NB4 (cell line): ENCODE measurements at regions not wholly inside any gene's neighbourhood (a gene's known extent, or its start where the extent isn't known, plus 50 kb on each side); places are given as distances from the start of the nearest gene placed in this dataset.

Experiments used
- MYC ChIP-seq: IDR thresholded peaks from 2 replicates; pipeline ENCODE4 v1.6.1; 2011; ENCODE audit warnings: low read depth, low read length
- TF ChIP-seq, protein P1 (sequence below): IDR thresholded peaks from one replicate; pipeline ENCODE4 v1.5.1; 2012; ENCODE audit warnings: low read depth, low read length
- TF ChIP-seq, protein P2 (sequence below): IDR thresholded peaks from 2 replicates; pipeline ENCODE4 v1.6.1; 2011; ENCODE audit warnings: low read depth, low read length

DNA sequence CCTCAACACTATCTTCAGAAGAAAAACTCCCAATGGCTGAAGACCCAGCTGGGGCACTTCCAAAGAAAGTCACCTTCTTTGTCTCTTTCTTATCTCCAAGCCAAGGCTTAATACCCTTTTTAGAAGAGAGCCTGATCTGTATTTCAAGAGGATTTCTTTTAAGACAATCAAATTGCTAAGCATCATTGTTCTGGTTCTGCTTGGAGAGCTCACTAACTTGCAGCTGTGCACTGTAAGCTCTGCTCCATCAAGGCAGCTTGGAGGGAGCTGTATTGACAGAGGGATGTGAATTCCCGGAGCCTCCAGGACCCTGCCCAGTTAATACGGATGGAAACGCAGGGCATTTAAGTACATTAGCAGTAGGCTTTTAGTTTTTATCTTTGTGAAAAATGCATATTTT is 253.1 kb downstream of the TDRD15 start:
- TF ChIP-seq, protein P1, sequence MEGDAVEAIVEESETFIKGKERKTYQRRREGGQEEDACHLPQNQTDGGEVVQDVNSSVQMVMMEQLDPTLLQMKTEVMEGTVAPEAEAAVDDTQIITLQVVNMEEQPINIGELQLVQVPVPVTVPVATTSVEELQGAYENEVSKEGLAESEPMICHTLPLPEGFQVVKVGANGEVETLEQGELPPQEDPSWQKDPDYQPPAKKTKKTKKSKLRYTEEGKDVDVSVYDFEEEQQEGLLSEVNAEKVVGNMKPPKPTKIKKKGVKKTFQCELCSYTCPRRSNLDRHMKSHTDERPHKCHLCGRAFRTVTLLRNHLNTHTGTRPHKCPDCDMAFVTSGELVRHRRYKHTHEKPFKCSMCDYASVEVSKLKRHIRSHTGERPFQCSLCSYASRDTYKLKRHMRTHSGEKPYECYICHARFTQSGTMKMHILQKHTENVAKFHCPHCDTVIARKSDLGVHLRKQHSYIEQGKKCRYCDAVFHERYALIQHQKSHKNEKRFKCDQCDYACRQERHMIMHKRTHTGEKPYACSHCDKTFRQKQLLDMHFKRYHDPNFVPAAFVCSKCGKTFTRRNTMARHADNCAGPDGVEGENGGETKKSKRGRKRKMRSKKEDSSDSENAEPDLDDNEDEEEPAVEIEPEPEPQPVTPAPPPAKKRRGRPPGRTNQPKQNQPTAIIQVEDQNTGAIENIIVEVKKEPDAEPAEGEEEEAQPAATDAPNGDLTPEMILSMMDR, result no peak
- TF ChIP-seq, protein P2, sequence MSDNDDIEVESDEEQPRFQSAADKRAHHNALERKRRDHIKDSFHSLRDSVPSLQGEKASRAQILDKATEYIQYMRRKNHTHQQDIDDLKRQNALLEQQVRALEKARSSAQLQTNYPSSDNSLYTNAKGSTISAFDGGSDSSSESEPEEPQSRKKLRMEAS, result no peak
- no peak for TF ChIP-seq MYC
